GM21529 (cell line): ENCODE measurements at regions not wholly inside any gene's neighbourhood (a gene's known extent, or its start where the extent isn't known, plus 50 kb on each side); places are given as distances from the start of the nearest gene placed in this dataset.

Experiments
- ATAC-seq: cut with Tn5 transposase; IDR thresholded peaks from one replicate; pipeline ENCODE4 v1.9.1; 2021; ENCODE audit not compliant: unreplicated experiment

GRCh38 chr5:110064603-110065268 lies 375.0 kb downstream of the MAN2A1 start:
- ATAC-seq, result no peak

GRCh38 chr5:110070836-110071235 lies 381.1 kb downstream of the MAN2A1 start:
- ATAC-seq, result no peak

GRCh38 chr5:110072651-110073050 lies 382.9 kb downstream of the MAN2A1 start:
- no peak for ATAC-seq

- ATAC-seq, result no peak
These were observed 383.8 kb downstream of the MAN2A1 start for GRCh38 chr5:110073534-110073933.

- no peak for ATAC-seq
These were observed 385.9 kb downstream of the MAN2A1 start for GRCh38 chr5:110075656-110076055.

GRCh38 chr5:110077147-110077546 lies 387.4 kb downstream of the MAN2A1 start:
- ATAC-seq, result no peak

GRCh38 chr5:110082194-110082593 lies 392.5 kb downstream of the MAN2A1 start:
- ATAC-seq, result no peak

- ATAC-seq, result no peak
These were observed 393.1 kb downstream of the MAN2A1 start for GRCh38 chr5:110082863-110083262.

GRCh38 chr5:110085826-110086225 lies 396.1 kb downstream of the MAN2A1 start:
- no peak for ATAC-seq

GRCh38 chr5:110086658-110087388 lies 397.1 kb downstream of the MAN2A1 start:
- no peak for ATAC-seq

- ATAC-seq, result no peak
These were observed 398.1 kb downstream of the MAN2A1 start for GRCh38 chr5:110087829-110088228.

- ATAC-seq, result no peak
These were observed 399.1 kb downstream of the MAN2A1 start for GRCh38 chr5:110088676-110089436.

GRCh38 chr5:110092955-110093785 lies 403.4 kb downstream of the MAN2A1 start:
- no peak for ATAC-seq

GRCh38 chr5:110094109-110094508 lies 404.4 kb downstream of the MAN2A1 start:
- no peak for ATAC-seq

- ATAC-seq, result no peak
These were observed 404.8 kb downstream of the MAN2A1 start for GRCh38 chr5:110094548-110094947.

GRCh38 chr5:110096419-110096818 lies 406.7 kb downstream of the MAN2A1 start:
- no peak for ATAC-seq

- no peak for ATAC-seq
These were observed 409.8 kb downstream of the MAN2A1 start for GRCh38 chr5:110099572-110099971.

GRCh38 chr5:110103081-110103480 lies 413.4 kb downstream of the MAN2A1 start:
- no peak for ATAC-seq

- no peak for ATAC-seq
These were observed 414.5 kb downstream of the MAN2A1 start for GRCh38 chr5:110104060-110104725.
